SIG-M5 treated with dmso at 0.1 percent for 504 hours (cell line): ENCODE measurements at regions not wholly inside any gene's neighbourhood (a gene's known extent, or its start where the extent isn't known, plus 50 kb on each side); places are given as distances from the start of the nearest gene placed in this dataset.
"Not testable (repeated sequence)": the region's sequence is repeated elsewhere in the genome, so short reads cannot be mapped to it uniquely, and the experiment has no call there.

Experiments
- DNase-seq: peaks from one replicate; lab custom pipeline; 2025; ENCODE audit not compliant: unreplicated experiment; lab: John Stamatoyannopoulos, UW

DNA sequence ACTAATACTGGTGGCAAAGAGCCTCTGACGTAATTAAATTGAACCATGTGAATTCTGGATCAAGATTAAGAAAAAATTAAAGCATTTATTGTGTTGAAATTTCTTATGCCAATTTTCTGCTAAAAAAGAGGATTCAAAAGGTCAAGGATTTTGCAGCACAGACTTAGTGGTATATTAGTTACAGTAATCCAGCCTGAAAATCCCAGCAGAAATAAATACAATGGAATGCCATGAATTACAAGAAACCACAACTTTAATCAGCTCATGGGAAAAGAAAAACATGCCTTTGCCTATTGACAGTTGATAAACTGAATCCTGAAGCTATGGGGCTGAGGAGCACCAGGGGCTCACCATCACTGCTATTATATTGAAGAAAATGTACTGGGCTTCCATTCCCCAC lies 114.8 kb upstream of the SATB2 start:
- DNase-seq, result no peak

GRCh38 chr2:199570934-199571333 lies 113.2 kb upstream of the SATB2 start:
- DNase-seq, result no peak

DNA sequence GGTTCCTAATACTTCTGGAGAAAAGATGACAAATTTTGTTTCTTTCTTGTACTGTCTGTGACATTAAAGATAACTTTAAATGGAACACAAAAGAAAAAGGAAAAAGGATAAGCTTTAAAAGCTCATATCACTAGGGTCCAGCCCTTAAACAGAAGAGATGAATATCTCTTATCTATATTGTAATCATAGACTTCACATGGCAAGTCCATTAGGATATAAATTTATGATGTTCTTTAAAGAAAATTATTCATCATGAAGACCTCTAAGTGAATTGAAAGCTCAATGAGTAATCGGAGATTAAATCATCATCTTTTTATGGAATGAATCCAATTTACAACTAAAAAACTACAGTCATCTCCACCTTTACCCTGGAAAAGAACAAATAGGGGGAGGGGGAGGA lies 111.6 kb upstream of the SATB2 start:
- DNase-seq, result no peak

- no peak for DNase-seq
Observed at GRCh38 chr2:199558156-199558555, 100.4 kb upstream of the SATB2 start.

DNA sequence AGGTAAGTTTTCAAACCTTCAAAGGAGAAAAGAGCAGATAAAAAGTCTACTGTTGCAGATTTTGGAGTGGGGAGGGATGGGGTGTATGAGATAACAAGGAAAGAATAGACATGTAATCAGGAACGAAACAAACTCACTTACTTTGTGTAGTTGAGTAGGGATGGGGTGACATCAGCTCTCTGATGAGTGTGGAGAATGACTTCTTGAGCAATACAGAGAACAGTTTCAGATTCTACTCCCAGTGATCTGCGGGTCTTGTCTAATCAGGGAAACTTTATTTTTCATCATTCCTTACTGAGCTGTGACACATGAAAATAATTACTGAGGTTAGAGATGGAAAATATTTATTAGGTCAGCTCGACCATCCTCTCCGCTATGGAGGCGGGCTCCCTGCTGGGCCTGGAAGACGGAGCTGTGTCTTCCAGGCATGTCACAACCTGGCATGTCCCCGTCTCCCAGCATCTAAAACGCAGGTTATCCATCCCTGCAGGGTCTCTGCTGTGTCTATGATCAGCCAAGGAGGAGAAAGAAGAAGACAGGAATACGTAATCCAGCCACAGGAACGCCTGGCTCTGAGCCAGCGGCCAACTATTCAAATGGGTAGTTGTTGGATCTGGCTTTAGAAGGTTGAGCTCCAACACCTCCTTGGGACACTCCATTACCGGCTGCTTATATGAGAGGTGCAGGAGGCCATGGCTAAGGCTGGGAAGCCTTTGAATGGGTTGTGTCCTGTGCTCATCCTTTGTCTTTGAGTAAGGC lies 99.0 kb upstream of the SATB2 start:
- DNase-seq, result no peak

DNA sequence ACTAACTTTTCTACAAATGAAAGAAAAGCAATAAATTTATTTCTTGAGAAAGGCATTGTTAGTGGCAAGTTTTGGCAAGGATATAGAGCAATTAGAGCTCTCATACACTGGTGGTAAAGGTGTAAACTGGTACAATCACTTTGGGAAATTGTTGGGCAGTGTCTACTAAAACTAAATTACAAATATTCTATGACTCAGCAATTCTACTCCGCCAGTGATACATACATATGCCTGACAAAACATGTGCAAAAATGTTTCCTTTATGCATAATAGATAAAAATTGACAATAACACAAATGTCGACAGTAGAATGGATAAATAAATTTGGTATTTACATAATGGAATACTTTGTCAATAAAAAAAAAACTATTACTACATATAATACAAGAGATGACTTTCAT lies 96.3 kb upstream of the SATB2 start:
- no peak for DNase-seq

DNA sequence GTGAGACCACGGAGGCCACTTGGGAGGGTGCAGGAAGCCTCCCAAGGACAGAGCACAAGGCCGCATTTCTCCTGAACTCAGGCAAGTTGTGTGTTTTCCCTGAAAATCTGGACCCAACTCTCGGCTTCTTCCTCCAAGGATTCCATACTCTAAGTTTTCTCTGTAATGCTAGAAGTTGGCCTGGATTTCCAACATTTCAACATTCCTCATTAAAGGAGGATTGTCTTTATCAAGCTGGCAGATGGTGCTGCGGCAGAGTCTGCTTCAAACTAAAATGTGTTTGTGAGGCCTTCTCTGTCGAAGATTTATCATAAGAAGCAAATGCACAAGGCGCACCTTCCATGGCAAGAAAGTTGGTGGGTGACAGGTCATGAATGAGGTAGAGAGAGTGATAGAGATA lies 94.4 kb upstream of the SATB2 start:
- no peak for DNase-seq

GRCh38 chr2:199543606-199544172 lies 86.0 kb upstream of the SATB2 start:
- DNase-seq, result no peak

DNA sequence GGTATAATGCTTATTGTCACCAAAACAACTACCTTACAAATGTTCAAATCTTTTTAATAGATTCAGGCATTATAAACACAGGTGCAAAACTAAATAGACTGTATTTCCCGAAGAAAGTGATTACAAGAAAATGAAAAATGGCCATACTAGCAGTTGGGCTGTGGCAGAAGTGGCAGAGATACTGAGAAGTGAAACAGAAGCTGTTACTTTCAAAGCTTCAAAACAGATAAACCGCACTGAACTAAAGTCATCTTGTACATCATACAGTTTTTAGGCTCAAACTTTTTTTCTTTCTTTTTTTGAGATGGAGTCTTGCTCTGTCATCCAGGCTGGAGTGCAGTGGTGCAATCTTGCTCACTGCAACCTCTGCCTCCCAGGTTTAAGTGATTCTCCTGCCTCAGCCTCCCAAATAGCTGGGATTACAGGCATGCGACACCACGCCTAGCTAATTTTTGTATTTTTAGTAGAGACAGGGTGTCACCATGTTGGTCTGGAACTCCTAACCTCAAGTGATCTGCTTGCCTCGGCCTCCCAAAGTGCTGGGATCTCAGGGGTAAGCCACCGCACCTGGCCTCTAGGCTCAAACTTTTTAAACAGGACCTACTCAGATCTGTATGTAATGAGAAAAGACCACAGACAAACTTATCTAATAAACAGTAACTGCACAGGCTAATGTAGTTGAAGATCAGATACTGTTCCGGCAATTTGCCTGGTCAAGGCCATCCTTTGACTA lies 77.9 kb upstream of the SATB2 start:
- no peak for DNase-seq

DNA sequence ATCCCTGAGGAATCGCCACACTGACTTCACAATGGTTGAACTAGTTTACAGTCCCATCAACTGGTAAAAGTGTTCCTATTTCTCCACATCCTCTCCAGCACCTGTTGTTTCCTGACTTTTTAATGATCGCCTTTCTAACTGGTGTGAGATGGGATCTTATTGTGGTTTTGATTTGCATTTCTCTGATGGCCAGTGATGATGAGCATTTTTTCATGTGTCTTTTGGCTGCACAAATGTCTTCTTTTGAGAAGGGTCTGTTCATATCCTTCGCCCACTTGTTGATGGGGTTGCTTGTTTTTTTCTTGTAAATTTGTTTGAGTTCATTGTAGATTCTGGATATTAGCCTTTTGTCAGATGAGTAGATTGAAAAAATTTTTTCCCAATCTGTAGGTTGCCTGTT lies 76.1 kb upstream of the SATB2 start:
- DNase-seq, result not testable (repeated sequence)

DNA sequence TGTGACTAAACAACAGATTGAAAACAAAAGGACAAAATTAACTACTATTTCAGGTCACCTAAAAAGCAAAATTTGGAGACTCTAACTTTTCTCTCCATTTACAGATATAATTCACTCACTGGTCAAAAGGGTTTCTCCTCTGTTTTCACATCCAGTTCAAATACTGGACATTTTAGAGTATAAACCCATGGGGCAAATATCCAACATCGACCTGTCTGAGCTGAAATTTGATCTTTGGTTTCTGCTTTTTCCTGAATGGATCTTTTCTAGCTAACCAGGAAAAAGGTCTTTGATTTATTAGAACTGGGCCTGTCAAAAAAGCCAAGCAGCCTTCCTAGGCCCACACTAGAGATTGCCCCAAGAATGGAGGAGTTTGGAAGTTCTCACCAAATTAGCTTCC lies 69.3 kb upstream of the SATB2 start:
- DNase-seq, result no peak

- no peak for DNase-seq
Observed at GRCh38 chr2:199524689-199525574, 67.2 kb upstream of the SATB2 start.

- no peak for DNase-seq
Observed at GRCh38 chr2:199509403-199509802, 51.7 kb upstream of the SATB2 start.
